Tibial nerve (tissue), 4 donors: ENCODE measurements at regions not wholly inside any gene's neighbourhood (a gene's known extent, or its start where the extent isn't known, plus 50 kb on each side); places are given as distances from the start of the nearest gene placed in this dataset.

Experiments used
- CTCF ChIP-seq, 5 experiments: fragments of 200-600 bp in 3 of 5; fragments of 450-650 bp in 2 of 5; sonication (generic) in 3 of 5; IDR thresholded peaks; one replicate each; pipeline ENCODE4 v1.5.1; 2016 to 2019; ENCODE audit warnings: antibody characterized with exemption in 5 of 5, mild to moderate bottlenecking in 3 of 5, moderate library complexity in 2 of 5
- EP300 ChIP-seq, 2 donors: sonication (generic); formaldehyde crosslinking; IDR thresholded peaks; one replicate each; pipeline ENCODE4 v1.6.1; 2017; ENCODE audit warnings: antibody characterized with exemption in 2 of 2, mild to moderate bottlenecking in 1 of 2

- TF ChIP-seq CTCF (IDR thresholded peaks at IDR 0.05), result no peak
- no peak for TF ChIP-seq EP300 (IDR thresholded peaks at IDR 0.05)
Observed at GRCh38 chr1:220974431-220974830, 95.2 kb downstream of the HLX start.
